GM12875 (cell line): ENCODE measurements at regions not wholly inside any gene's neighbourhood (a gene's known extent, or its start where the extent isn't known, plus 50 kb on each side); places are given as distances from the start of the nearest gene placed in this dataset.
"Not testable (repeated sequence)": the region's sequence is repeated elsewhere in the genome, so short reads cannot be mapped to it uniquely, and the experiment has no call there.

Source experiments
- H3K4me3 ChIP-seq: one replicate; pipeline ENCODE4 v1.5.1; 2011; ENCODE audit warnings: low read depth, low read length, control low read depth
- TF ChIP-seq, protein P1 (sequence below): IDR thresholded peaks from 2 replicates; pipeline ENCODE4 v1.5.1; 2011; ENCODE audit warnings: low read depth, mild to moderate bottlenecking, control low read depth, inconsistent platforms, low read length, moderate library complexity, borderline replicate concordance; ENCODE audit not compliant: insufficient read depth

DNA sequence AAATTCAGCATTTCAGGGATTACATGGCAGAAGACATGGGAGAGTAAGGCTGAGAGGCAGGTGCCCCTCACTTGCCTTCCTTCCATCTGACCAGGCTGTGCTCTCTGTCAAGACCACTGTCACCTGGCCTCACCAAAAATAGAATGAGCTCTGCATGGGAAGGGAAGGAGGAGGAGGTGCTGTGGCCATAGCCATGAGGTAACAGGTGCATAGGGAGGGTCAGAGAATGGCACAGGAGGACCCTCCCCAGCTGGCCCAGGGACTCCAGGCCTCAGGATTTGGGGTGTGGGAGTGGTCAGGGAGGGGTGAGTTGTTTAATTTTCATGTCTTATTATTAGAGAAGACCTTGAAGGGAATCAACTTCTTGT lies 192.3 kb downstream of the FCRL5 start:
- no peak overlapping the region for H3K4me3 ChIP-seq
- TF ChIP-seq, protein P1, sequence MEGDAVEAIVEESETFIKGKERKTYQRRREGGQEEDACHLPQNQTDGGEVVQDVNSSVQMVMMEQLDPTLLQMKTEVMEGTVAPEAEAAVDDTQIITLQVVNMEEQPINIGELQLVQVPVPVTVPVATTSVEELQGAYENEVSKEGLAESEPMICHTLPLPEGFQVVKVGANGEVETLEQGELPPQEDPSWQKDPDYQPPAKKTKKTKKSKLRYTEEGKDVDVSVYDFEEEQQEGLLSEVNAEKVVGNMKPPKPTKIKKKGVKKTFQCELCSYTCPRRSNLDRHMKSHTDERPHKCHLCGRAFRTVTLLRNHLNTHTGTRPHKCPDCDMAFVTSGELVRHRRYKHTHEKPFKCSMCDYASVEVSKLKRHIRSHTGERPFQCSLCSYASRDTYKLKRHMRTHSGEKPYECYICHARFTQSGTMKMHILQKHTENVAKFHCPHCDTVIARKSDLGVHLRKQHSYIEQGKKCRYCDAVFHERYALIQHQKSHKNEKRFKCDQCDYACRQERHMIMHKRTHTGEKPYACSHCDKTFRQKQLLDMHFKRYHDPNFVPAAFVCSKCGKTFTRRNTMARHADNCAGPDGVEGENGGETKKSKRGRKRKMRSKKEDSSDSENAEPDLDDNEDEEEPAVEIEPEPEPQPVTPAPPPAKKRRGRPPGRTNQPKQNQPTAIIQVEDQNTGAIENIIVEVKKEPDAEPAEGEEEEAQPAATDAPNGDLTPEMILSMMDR: no peak

DNA sequence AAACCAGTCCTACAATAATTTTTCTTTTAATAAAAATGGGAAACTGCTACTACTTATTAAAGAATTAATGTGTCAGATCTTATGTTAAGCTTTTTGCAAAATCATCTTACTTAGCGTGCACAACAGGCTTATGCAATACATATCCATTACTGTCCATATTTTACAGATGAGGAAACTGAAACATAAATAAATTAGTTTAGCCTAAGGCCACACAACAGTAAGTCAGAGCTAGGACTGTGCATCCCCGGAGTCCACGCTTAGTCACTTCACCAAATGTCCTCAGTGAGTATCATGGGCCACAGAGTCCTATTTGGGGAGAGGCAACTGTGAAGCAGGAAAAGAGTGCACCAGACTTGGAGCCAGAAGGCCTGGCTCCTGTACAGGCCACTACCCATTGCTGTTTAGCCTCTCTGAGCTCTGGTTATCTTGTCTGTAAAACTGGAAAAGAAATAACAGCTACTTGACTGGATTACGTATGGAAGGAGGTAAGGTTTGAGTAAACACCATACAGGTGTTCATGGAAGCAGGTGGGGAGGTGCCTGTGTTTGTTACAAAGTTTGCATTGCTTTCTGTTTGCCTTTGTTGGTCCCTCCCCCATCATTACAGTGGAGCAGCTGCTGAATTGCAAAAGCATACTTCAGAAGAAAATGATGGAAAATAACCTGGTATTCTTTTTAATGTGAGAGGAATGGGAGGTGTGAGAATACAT lies 192.8 kb downstream of the FCRL5 start:
- no peak overlapping the region for H3K4me3 ChIP-seq
- TF ChIP-seq, protein P1: no peak

DNA sequence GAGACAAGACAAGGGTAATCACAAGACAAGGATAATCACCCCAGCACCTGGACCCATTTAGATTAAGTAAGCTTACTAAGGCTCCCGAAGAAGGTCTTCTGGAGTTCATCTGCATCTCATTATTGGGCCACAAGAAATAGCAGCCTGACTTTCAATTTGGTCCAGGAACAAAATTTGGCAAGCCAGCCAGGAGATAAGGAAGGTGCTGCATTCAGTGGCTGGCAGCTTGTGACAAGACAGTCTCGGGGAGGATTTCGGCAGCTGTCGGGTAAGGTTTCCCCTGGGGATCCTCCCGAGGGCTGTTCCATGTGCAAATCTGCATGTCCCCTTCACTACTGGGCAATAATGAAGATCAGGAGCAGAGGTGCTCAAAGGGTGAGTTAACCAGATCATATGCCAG lies 195.2 kb downstream of the FCRL5 start:
- no peak overlapping the region for H3K4me3 ChIP-seq
- TF ChIP-seq, protein P1: no peak

DNA sequence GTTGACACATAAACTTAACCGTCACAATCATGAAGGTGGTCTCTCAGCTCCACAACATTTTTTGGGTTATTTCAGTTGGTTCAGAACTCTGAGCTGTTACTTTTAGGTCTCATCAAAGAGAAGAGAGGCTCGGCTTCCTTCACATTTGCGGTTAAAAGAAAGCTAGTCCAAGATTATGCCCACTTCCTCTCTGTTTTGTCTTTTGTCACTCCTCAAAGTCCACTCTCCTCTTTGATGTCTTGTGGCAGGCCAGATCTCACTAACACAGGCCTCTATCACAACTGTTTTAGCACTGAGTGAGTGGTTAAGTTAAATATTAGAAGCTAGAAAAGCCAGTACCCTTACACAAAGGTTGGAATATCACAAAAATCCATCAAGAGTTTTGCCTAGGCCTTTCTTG lies 195.7 kb downstream of the FCRL5 start:
- TF ChIP-seq, protein P1: no peak
- H3K4me3 ChIP-seq: no peak overlapping the region

DNA sequence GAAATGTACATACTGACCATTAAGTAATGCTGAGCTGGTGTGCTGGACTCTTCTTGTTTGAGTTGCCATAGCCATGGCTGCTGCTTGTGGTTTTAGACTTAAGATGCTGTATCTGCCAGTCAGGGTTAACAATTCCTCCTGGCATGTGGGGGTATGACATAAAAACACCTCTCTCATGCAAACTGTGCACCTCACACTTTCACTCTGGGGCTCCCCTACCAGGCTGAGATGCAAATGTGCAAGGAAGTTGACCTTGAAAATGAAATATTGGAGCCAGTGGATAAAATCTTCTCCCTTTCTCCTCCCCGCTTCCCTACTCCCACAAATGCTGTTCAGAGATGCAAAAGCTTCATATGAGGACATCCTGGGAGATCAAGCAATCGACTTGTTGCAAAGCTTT lies 198.8 kb downstream of the FCRL5 start:
- no peak overlapping the region for H3K4me3 ChIP-seq
- TF ChIP-seq, protein P1: no peak

DNA sequence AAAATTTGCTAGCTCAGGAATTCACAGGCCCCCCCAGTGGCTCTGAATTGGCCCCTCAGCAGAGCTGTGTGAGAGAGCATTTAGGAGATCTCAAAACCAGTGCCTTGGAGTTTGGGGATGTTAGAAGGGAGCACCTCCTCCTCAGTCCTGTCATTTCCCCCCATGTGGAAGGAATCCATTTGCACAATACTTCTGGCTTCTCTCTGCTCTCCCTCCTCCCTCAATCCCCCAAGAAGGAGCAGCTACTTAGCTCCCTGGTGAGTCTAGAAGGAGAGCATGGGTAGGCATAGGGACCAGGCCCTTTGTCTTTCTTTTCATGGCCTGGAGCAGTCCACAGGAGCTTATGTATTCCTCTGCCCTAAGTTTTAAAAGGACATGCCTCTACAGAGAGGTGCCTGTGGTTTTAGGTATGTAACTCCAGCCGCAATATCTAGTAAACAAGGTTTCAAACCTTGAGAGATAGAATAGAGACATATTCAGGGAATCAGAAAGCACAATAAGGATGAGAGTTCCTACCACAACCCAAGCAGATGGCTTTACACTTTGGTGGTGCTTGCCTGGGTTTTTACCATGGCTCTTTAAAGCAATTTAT lies 199.4 kb downstream of the FCRL5 start:
- H3K4me3 ChIP-seq: no peak overlapping the region
- TF ChIP-seq, protein P1: no peak

DNA sequence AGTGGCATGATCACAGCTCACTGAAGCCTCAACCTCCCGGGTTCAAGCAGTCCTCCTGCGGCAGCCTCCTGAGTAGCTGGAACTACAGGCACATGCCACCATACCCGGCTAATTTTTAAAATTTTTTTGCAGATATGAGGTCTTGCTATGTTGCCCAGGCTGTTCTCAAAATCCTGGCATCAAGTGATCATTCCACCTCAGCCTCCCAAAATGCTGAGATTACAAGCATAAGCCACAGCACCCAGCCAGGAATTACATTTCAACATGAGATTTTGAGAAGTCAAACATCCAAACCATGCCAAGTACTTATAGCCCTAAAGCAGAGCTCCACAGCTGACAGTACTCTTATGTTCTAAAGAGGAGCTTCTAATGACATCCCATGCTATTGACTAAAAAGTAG lies 200.1 kb downstream of the FCRL5 start:
- H3K4me3 ChIP-seq: no peak overlapping the region
- TF ChIP-seq, protein P1: no peak

DNA sequence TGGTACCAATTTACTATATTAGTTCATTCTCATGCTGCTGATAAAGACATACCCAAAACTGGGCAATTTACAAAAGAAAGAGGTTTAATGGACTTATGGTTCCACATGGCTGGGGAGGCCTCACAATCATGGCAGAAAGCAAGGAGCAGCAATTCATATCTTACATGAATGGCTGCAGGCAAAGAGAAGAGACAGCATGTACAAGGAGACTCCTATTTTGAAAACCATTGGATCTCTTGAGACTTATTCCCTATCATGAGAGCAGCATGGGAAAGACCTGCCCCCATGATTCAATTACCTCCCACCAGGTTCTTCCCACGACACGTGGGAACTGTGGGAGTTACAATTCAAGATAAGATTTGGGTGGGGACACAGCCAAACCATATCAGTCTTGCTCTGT lies 200.5 kb downstream of the FCRL5 start:
- H3K4me3 ChIP-seq: not testable (repeated sequence)
